ENCODE measurements at regions not wholly inside any gene's neighbourhood (a gene's known extent, or its start where the extent isn't known, plus 50 kb on each side); places are given as distances from the start of the nearest gene placed in this dataset.
"Not testable (repeated sequence)": the region's sequence is repeated elsewhere in the genome, so short reads cannot be mapped to it uniquely, and the experiment has no call there.

DNA sequence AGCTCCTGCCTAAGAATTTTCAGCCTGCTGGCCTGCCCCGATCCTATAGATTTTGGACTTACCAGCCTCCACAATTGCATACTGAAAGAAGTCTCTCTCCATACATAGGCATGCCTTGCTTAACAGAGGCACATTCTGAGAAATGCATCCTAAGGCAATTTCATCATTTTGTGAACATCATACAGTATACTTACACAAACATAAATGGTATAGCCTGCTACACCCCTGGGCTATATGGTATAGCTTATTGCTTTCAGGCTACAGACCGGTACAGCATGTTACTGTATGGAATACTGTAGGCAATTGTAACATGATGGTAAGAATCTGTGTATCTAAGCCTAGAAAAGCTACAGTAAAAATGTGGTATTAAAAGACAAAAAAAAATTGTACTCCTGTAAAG lies 174.7 kb downstream of the NRIP1 start:
- ATAC-seq = no peak

GRCh38 chr21:14889080-14889810 lies 175.6 kb downstream of the NRIP1 start:
- peaks cover 0 to 4% (median 0%) of the 10 kb centered on the region in 3 donors for H3K4me1 ChIP-seq
- 73 to 83% methylated on average over 5 of the region's 5 CpGs for WGBS, 2 donors (ENCODE audit: low coverage in 1 of 2)
- ATAC-seq = peak; percentile 36
- no peaks in the 10 kb centered on the region for H3K27me3 ChIP-seq
- H3K36me3 ChIP-seq = no peaks in the 10 kb centered on the region
- no peak overlapping the region for H3K4me3 ChIP-seq
- no peaks in the 10 kb centered on the region for H3K9me3 ChIP-seq
- no peak overlapping the region for H3K27ac ChIP-seq
- no peak for TF ChIP-seq CTCF (IDR thresholded peaks at IDR 0.05)
- TF ChIP-seq POLR2A (IDR thresholded peaks at IDR 0.05) = no peak
- TF ChIP-seq POLR2AphosphoS5 (IDR thresholded peaks at IDR 0.05) = no peak
- no peak for TF ChIP-seq EP300 (IDR thresholded peaks at IDR 0.05)

More for the DNA sequence above, 174.7 kb downstream of the NRIP1 start:
- Histone ChIP-seq H3K36me3 (no peaks in the 10 kb centered on the region), H3K27ac (no peak overlapping the region), H3K4me1 (peaks cover 0 to 4% (median 0%) of the 10 kb centered on the region in 3 donors), H3K27me3 (no peaks in the 10 kb centered on the region), H3K9me3 (no peaks in the 10 kb centered on the region), H3K4me3 (no peak overlapping the region)
- 89% methylated on average over 1 to 2 of the region's 2 CpGs for whole genome bisulfite sequencing, 2 donors (ENCODE audit: low coverage in 1 of 2)
- TF ChIP-seq POLR2AphosphoS5 (IDR thresholded peaks at IDR 0.05) (no peak), POLR2A (IDR thresholded peaks at IDR 0.05) (no peak)

DNA sequence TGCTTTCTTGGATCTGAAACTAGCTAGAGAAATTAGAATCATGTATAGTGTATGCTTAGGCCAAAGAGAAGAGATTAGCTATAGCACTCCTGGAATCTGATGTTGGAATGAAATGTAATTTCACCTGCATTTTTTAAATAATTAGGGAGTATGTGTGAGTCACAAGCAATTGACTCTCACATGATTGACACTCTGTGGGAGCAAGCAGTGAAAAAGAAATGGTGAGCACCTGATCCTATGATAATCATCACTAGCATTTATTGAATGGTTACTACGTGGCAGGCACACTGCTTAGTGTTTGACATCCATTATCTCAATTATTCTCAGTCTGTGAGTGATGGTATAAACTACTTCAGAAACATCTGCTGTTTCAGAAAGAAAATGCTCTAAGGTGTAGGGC lies 176.6 kb downstream of the NRIP1 start:
- WGBS, 2 donors (ENCODE audit: low coverage in 1 of 2) = 83 to 100% methylated on average over 1 of the region's 1 CpG
- TF ChIP-seq POLR2A (IDR thresholded peaks at IDR 0.05) (no peak), CTCF (IDR thresholded peaks at IDR 0.05) (no peak), POLR2AphosphoS5 (IDR thresholded peaks at IDR 0.05) (no peak), EP300 (IDR thresholded peaks at IDR 0.05) (no peak)

GRCh38 chr21:14886001-14886400 lies 178.8 kb downstream of the NRIP1 start:
- TF ChIP-seq EP300 (IDR thresholded peaks at IDR 0.05) (no peak), POLR2AphosphoS5 (IDR thresholded peaks at IDR 0.05) (no peak), CTCF (IDR thresholded peaks at IDR 0.05) (no peak), POLR2A (IDR thresholded peaks at IDR 0.05) (no peak)
- peaks cover 0 to 4% (median 0%) of the 10 kb centered on the region in 3 donors for H3K4me1 ChIP-seq
- H3K9me3 ChIP-seq = no peaks in the 10 kb centered on the region
- H3K27me3 ChIP-seq = no peaks in the 10 kb centered on the region
- no peak overlapping the region for H3K27ac ChIP-seq
- no peak for ATAC-seq
- 78 to 80% methylated on average over 1 of the region's 1 CpG for WGBS, 2 donors (ENCODE audit: low coverage in 1 of 2)
- H3K36me3 ChIP-seq = no peaks in the 10 kb centered on the region
- H3K4me3 ChIP-seq = no peak overlapping the region

More for the DNA sequence above, 176.6 kb downstream of the NRIP1 start:
- no peak for ATAC-seq
- Histone ChIP-seq H3K27me3 (no peaks in the 10 kb centered on the region), H3K4me3 (no peak overlapping the region), H3K9me3 (no peaks in the 10 kb centered on the region), H3K4me1 (peaks cover 0 to 4% (median 0%) of the 10 kb centered on the region in 3 donors), H3K27ac (no peak overlapping the region), H3K36me3 (no peaks in the 10 kb centered on the region)

- TF ChIP-seq POLR2AphosphoS5 (IDR thresholded peaks at IDR 0.05) (no peak), CTCF (IDR thresholded peaks at IDR 0.05) (no peak), EP300 (IDR thresholded peaks at IDR 0.05) (no peak), POLR2A (IDR thresholded peaks at IDR 0.05) (no peak)
- H3K4me3 ChIP-seq = no peak overlapping the region
- peaks cover 0 to 4% (median 2%) of the 10 kb centered on the region in 3 donors for H3K4me1 ChIP-seq
- 90 to 100% methylated on average over 1 of the region's 1 CpG for WGBS, 2 donors (ENCODE audit: low coverage in 1 of 2)
- ATAC-seq = no peak
- no peaks in the 10 kb centered on the region for H3K27me3 ChIP-seq
- no peak overlapping the region for H3K27ac ChIP-seq
- H3K36me3 ChIP-seq = no peaks in the 10 kb centered on the region
- H3K9me3 ChIP-seq = no peaks in the 10 kb centered on the region
Observed at GRCh38 chr21:14883351-14883750, 181.4 kb downstream of the NRIP1 start.

- H3K36me3 ChIP-seq, H3K27me3 ChIP-seq, H3K4me3 ChIP-seq, ATAC-seq, H3K27ac ChIP-seq, H3K9me3 ChIP-seq: not testable (repeated sequence)
- H3K4me1 ChIP-seq = peaks cover 3 to 10% (median 3%) of the 10 kb centered on the region in 3 donors
- 80 to 90% methylated on average over 3 to 5 of the region's 5 CpGs for WGBS, 2 donors (ENCODE audit: low coverage in 1 of 2)
Observed at GRCh38 chr21:14882545-14882944, 182.3 kb downstream of the NRIP1 start.
